ENCODE measurements at regions not wholly inside any gene's neighbourhood (a gene's known extent, or its start where the extent isn't known, plus 50 kb on each side); places are given as distances from the start of the nearest gene placed in this dataset.
A peak's percentile ranks its signal among the peaks of the same experiment; 100 is the strongest.

GRCh38 chr2:149745396-149746230 is 158.0 kb upstream of the MMADHC start:
- DNase-seq (ENCODE audit: low read depth, low spot score), result no peak

- no peak for DNase-seq (ENCODE audit: low read depth, low spot score)
These were observed 157.3 kb upstream of the MMADHC start for GRCh38 chr2:149744865-149745264.

- DNase-seq (ENCODE audit: low read depth, low spot score), result peak; percentile 73
These were observed 156.4 kb upstream of the MMADHC start for GRCh38 chr2:149743842-149744448.

DNA sequence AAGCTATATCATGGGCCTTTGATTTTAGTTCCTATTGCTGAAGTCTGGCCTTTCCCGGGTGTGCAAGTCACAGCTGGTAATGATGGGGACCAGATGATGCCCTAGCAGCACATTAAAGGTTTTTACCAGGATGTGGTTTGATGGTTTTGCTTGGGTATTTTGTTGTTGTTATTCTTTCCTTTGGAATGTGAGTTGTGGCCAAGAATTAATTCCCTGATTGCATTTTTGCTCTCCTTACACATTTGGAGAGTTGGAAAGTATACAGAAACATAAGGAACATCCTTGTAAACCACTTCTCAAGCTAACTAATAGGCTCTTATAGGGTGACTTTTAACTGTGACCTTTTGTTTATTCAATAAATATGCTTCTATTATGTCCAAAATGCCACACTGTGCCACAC is 154.1 kb upstream of the MMADHC start:
- DNase-seq (ENCODE audit: low read depth, low spot score), result peak; percentile 91

DNA sequence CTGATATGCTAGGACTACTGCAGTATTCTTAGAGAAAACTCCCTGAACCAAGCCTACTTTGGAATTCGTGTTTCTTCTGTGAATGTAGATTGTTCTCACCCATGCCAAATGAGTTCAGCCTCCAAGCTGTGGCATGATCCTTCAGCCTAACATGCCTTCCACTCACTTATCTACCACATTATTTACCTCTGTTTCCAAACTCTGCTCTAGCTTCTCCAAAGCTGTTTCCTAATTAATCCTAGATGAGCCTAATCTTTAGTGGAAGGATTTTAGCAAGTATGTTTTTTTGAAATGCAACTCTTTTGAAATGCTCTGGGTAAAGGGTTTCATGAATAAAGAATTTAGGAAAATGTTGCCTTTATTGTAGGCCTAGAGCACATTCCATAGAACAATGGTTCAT is 152.9 kb upstream of the MMADHC start:
- no peak for DNase-seq (ENCODE audit: low read depth, low spot score)

GRCh38 chr2:149739883-149740265 is 152.3 kb upstream of the MMADHC start:
- DNase-seq (ENCODE audit: low read depth, low spot score), result no peak

GRCh38 chr2:149739171-149739882 is 151.8 kb upstream of the MMADHC start:
- DNase-seq (ENCODE audit: low read depth, low spot score), result no peak

DNA sequence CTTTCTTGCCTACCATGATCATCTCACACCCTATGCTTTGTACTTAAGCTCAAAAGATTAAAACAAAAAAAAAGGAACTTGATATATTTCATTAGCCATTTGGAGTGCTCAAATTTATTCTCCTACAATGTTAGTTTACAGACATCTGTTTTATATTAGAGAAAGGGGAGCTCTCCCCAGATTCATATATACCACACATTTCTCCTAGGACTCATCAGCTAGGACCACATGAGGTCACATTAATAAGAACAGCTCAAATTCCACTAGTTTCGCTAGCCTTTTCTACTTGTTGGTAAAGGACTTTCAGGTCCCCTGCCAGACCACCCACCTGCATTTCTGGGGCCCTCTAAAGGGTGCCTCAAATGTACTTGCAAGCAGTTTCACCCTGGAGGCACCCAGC is 151.2 kb upstream of the MMADHC start:
- DNase-seq (ENCODE audit: low read depth, low spot score), result no peak

DNA sequence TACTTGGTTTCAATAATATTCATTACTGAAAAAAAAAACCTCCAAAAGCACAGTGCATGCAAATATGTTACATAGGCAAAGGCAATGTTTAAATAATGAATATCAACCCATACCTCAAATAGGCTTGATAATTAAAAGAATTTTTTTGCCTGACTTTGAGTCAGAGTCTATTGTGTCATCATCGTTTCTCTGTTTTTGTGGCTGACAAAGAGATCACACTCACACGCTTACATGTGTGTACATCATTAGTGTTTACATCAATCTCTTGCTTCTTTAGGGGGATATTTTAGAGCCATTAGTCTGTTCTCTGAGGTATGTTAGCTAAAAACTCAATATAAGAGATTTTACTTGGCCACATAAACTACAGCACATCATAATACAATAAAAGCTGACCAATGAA is 150.3 kb upstream of the MMADHC start:
- no peak for DNase-seq (ENCODE audit: low read depth, low spot score)

DNA sequence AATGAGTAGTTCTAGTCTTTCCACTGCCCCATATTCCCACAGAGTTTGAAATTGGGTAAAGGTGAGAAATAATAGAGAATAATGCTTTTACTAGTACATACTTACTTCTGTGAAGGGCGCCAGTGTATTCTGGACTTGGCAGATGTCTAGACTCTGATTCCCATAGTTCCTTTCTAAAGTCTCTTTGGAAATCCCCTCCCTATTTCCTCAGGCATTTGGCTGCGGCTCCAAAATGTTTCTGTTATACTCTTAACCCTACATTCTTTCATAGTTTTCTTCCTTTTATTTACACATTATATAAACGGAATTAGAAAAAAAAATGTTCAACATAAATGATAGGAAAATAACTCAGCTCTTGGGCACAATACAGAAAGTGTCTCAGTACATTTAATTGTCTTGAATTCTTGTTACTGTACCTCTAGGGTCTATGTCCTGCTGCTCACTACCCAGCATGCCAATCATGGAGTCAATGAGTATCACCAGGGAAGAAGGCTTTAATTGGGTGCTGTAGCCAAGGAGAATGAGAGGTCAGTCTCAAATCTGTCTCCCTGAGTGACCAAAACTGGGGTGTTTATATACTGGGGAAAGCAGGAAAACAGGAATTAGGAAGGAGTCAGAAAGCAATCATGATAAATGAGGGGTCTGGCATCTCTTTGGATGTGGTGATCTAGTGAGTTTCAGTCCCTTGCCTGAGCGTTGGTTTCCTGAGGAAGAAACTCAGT is 147.8 kb upstream of the MMADHC start:
- DNase-seq (ENCODE audit: low read depth, low spot score), result no peak

GRCh38 chr2:149733936-149734685 is 146.5 kb upstream of the MMADHC start:
- DNase-seq (ENCODE audit: low read depth, low spot score), result peak; percentile 67

DNA sequence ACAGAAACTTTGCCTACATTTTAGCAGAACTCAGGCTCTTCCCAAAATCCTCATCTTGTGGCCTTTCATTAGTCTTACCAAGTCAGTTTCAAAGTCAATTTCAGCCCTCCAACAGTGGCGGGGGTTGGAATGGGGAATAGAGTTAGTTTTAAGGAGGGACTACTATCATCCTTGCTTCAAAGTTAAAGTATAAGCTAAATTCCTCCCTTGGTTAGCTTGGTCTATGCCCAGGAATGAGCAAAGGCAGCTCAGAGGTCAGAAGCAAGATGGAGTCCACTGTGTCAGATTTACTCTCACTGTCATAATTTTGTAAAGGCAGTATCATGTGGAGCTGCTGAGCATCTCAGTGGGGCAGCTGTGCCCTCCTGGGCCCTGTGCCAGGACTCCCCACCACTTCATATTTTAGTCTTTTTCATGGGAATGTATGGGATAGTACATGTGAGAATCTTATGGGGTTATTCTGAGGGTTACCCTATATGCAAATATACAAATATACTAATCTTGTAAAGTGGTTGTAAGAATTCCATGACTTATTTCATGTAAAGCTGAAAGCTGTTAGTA is 145.2 kb upstream of the MMADHC start:
- DNase-seq (ENCODE audit: low read depth, low spot score), result no peak

GRCh38 chr2:149732001-149732685 is 144.6 kb upstream of the MMADHC start:
- no peak for DNase-seq (ENCODE audit: low read depth, low spot score)

GRCh38 chr2:149731079-149731478 is 143.5 kb upstream of the MMADHC start:
- no peak for DNase-seq (ENCODE audit: low read depth, low spot score)

DNA sequence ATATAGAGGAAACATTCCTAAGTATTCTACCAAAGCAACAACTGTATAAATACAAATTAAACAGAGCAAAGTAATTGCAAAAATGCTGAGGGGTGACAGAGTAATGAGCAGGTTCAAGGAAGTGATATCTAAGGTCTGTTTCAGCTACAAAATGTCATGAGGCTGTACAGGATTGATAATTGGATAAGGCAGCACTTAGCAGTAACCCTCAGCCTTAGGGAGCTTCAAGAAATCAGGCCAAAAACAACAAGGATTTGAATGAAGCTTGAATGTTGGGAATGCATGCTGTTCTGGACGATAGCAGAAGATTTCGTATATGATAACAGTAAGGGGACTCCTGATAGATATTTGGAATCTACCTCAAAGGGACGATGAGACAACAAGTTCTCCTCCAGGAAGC is 142.0 kb upstream of the MMADHC start:
- peak; percentile 43 for DNase-seq (ENCODE audit: low read depth, low spot score)

- peak; percentile 44 for DNase-seq (ENCODE audit: low read depth, low spot score)
These were observed 140.4 kb upstream of the MMADHC start for GRCh38 chr2:149727927-149728326.

- DNase-seq (ENCODE audit: low read depth, low spot score), result no peak
These were observed 137.7 kb upstream of the MMADHC start for GRCh38 chr2:149725234-149725633.

- DNase-seq (ENCODE audit: low read depth, low spot score), result no peak
These were observed 136.5 kb upstream of the MMADHC start for GRCh38 chr2:149724091-149724490.

GRCh38 chr2:149720615-149721014 is 133.0 kb upstream of the MMADHC start:
- no peak for DNase-seq (ENCODE audit: low read depth, low spot score)

- no peak for DNase-seq (ENCODE audit: low read depth, low spot score)
These were observed 132.1 kb upstream of the MMADHC start for GRCh38 chr2:149719695-149720094.

Measured in astrocyte of the hippocampus (primary cell).